Naive B cell (primary cell): ENCODE measurements at regions not wholly inside any gene's neighbourhood (a gene's known extent, or its start where the extent isn't known, plus 50 kb on each side); places are given as distances from the start of the nearest gene placed in this dataset.

Source experiments
- ATAC-seq, 2 donors: fragments of 150-1000 bp; cut with Tn5 transposase; 2 replicates each; pipeline ENCODE4 v1.10.0; 2021; ENCODE audit warnings: low read depth in 2 of 2, mild to moderate bottlenecking in 2 of 2, moderate library complexity in 2 of 2
- DNase-seq: peaks from one replicate; pipeline ENCODE4 v3.0.0; 2022
- H3K27ac Mint-ChIP-seq, 6 donors: one replicate each; pipeline ENCODE4 v1.8.0; 2020 to 2022; ENCODE audit warnings: mild to moderate bottlenecking in 6 of 6, mixed read lengths in 6 of 6, moderate library complexity in 5 of 6, inconsistent platforms in 2 of 6
- H3K27me3 Mint-ChIP-seq, 3 donors: one replicate each; pipeline ENCODE4 v1.8.0; 2021 to 2022; ENCODE audit warnings: mixed read lengths in 3 of 3, mild to moderate bottlenecking in 1 of 3
- H3K36me3 Mint-ChIP-seq, 2 donors: one replicate each; pipeline ENCODE4 v1.8.0; 2020 to 2022; ENCODE audit warnings: mixed read lengths in 2 of 2, inconsistent platforms in 1 of 2, mild to moderate bottlenecking in 1 of 2
- H3K4me1 Mint-ChIP-seq, 3 donors: one replicate each; pipeline ENCODE4 v1.8.0; 2020 to 2022; ENCODE audit warnings: mixed read lengths in 3 of 3, inconsistent platforms in 1 of 3, mild to moderate bottlenecking in 1 of 3, moderate library complexity in 1 of 3
- H3K4me3 Mint-ChIP-seq, 8 donors: one replicate each; pipeline ENCODE4 v1.8.0; 2020 to 2022; ENCODE audit warnings: mild to moderate bottlenecking in 8 of 8, mixed read lengths in 8 of 8, moderate library complexity in 8 of 8, inconsistent platforms in 2 of 8
- H3K9me3 Mint-ChIP-seq, 7 donors: one replicate each; pipeline ENCODE4 v1.8.0; 2020 to 2022; ENCODE audit warnings: mixed read lengths in 7 of 7, mild to moderate bottlenecking in 5 of 7, inconsistent platforms in 2 of 7, moderate library complexity in 1 of 7

- Mint-ChIP-seq H3K4me1 (no peaks in the 10 kb centered on the region), H3K27ac (no peak overlapping the region), H3K36me3 (no peaks in the 10 kb centered on the region), H3K9me3 (peaks cover 0 to 6% (median 0%) of the 10 kb centered on the region in 7 donors), H3K27me3 (peaks cover 0 to 5% (median 0%) of the 10 kb centered on the region in 3 donors), H3K4me3 (no peak overlapping the region)
- no peak for ATAC-seq
- DNase-seq, result no peak
These were observed 263.5 kb downstream of the YTHDC2 start for GRCh38 chr5:113776832-113777525.

GRCh38 chr5:113778147-113778546, 264.7 kb downstream of the YTHDC2 start:
- Mint-ChIP-seq H3K4me3 (no peak overlapping the region), H3K27me3 (peaks cover 0 to 5% (median 0%) of the 10 kb centered on the region in 3 donors), H3K27ac (no peak overlapping the region), H3K36me3 (no peaks in the 10 kb centered on the region), H3K9me3 (peaks cover 0 to 6% (median 0%) of the 10 kb centered on the region in 7 donors), H3K4me1 (no peaks in the 10 kb centered on the region)
- no peak for DNase-seq
- ATAC-seq, result no peak

GRCh38 chr5:113788141-113788655, 274.7 kb downstream of the YTHDC2 start:
- Mint-ChIP-seq H3K9me3 (peaks cover 0 to 4% (median 1%) of the 10 kb centered on the region in 7 donors), H3K27ac (peak overlapping the region in 1 of 6 donors; percentile 62), H3K36me3 (no peaks in the 10 kb centered on the region), H3K27me3 (peaks cover 0 to 3% (median 0%) of the 10 kb centered on the region in 3 donors), H3K4me1 (no peaks in the 10 kb centered on the region), H3K4me3 (no peak overlapping the region)
- DNase-seq (no peak), ATAC-seq (no peak)

GRCh38 chr5:113789769-113790168, 276.3 kb downstream of the YTHDC2 start:
- DNase-seq (no peak), ATAC-seq (no peak)
- Mint-ChIP-seq H3K36me3 (no peaks in the 10 kb centered on the region), H3K4me3 (no peak overlapping the region), H3K4me1 (no peaks in the 10 kb centered on the region), H3K27me3 (peaks cover 0 to 3% (median 0%) of the 10 kb centered on the region in 3 donors), H3K9me3 (peaks cover 0 to 4% (median 1%) of the 10 kb centered on the region in 7 donors), H3K27ac (peak overlapping the region in 1 of 6 donors; percentile 65)

- H3K4me3 Mint-ChIP-seq, result no peak overlapping the region
- no peaks in the 10 kb centered on the region for H3K4me1 Mint-ChIP-seq
- DNase-seq (no peak), ATAC-seq (no peak)
- H3K36me3 Mint-ChIP-seq, result no peaks in the 10 kb centered on the region
- no peak overlapping the region for H3K27ac Mint-ChIP-seq
- H3K27me3 Mint-ChIP-seq, result no peaks in the 10 kb centered on the region
- H3K9me3 Mint-ChIP-seq, result peaks cover 0 to 3% (median 0%) of the 10 kb centered on the region in 7 donors
These were observed 279.3 kb downstream of the YTHDC2 start for GRCh38 chr5:113792806-113793205.

GRCh38 chr5:113794981-113795380, 281.5 kb downstream of the YTHDC2 start:
- no peaks in the 10 kb centered on the region for H3K4me1 Mint-ChIP-seq
- DNase-seq (no peak), ATAC-seq (no peak)
- H3K9me3 Mint-ChIP-seq, result peaks cover 0 to 5% (median 0%) of the 10 kb centered on the region in 7 donors
- H3K36me3 Mint-ChIP-seq, result no peaks in the 10 kb centered on the region
- peaks cover 0 to 7% (median 5%) of the 10 kb centered on the region in 3 donors for H3K27me3 Mint-ChIP-seq
- H3K27ac Mint-ChIP-seq, result no peak overlapping the region
- no peak overlapping the region for H3K4me3 Mint-ChIP-seq

- Mint-ChIP-seq H3K4me1 (no peaks in the 10 kb centered on the region), H3K9me3 (peaks cover 2 to 17% (median 7%) of the 10 kb centered on the region in 7 donors), H3K36me3 (no peaks in the 10 kb centered on the region), H3K4me3 (no peak overlapping the region), H3K27ac (no peak overlapping the region), H3K27me3 (peaks cover 0 to 10% (median 5%) of the 10 kb centered on the region in 3 donors)
- DNase-seq (no peak), ATAC-seq (no peak)
These were observed 287.2 kb downstream of the YTHDC2 start for GRCh38 chr5:113800686-113801085.

GRCh38 chr5:113804264-113804663, 290.8 kb downstream of the YTHDC2 start:
- Mint-ChIP-seq H3K4me1 (no peaks in the 10 kb centered on the region), H3K4me3 (no peak overlapping the region), H3K27ac (peak overlapping the region in 1 of 6 donors; percentile 3), H3K27me3 (peaks cover 0 to 10% (median 0%) of the 10 kb centered on the region in 3 donors), H3K9me3 (peaks cover 0 to 17% (median 8%) of the 10 kb centered on the region in 7 donors), H3K36me3 (no peaks in the 10 kb centered on the region)
- ATAC-seq, result no peak
- no peak for DNase-seq

- DNase-seq (no peak), ATAC-seq (no peak)
- Mint-ChIP-seq H3K27ac (peak overlapping the region in 1 of 6 donors; percentile 18), H3K27me3 (peaks cover 0 to 7% (median 0%) of the 10 kb centered on the region in 3 donors), H3K4me1 (no peaks in the 10 kb centered on the region), H3K36me3 (no peaks in the 10 kb centered on the region), H3K4me3 (no peak overlapping the region), H3K9me3 (peaks cover 0 to 17% (median 8%) of the 10 kb centered on the region in 7 donors)
These were observed 291.4 kb downstream of the YTHDC2 start for GRCh38 chr5:113804943-113805342.

GRCh38 chr5:113806250-113806649, 292.8 kb downstream of the YTHDC2 start:
- DNase-seq (no peak), ATAC-seq (no peak)
- Mint-ChIP-seq H3K4me3 (no peak overlapping the region), H3K4me1 (no peaks in the 10 kb centered on the region), H3K27me3 (peaks cover 0 to 8% (median 0%) of the 10 kb centered on the region in 3 donors), H3K27ac (no peak overlapping the region), H3K9me3 (peaks cover 0 to 17% (median 8%) of the 10 kb centered on the region in 7 donors), H3K36me3 (no peaks in the 10 kb centered on the region)

- Mint-ChIP-seq H3K27me3 (peaks cover 0 to 8% (median 0%) of the 10 kb centered on the region in 3 donors), H3K4me1 (no peaks in the 10 kb centered on the region), H3K36me3 (no peaks in the 10 kb centered on the region), H3K9me3 (peaks cover 0 to 17% (median 8%) of the 10 kb centered on the region in 7 donors), H3K4me3 (no peak overlapping the region), H3K27ac (no peak overlapping the region)
- ATAC-seq, result no peak
- DNase-seq, result no peak
These were observed 293.4 kb downstream of the YTHDC2 start for GRCh38 chr5:113806904-113807303.

GRCh38 chr5:113807427-113807991, 294.0 kb downstream of the YTHDC2 start:
- peaks cover 0 to 17% (median 8%) of the 10 kb centered on the region in 7 donors for H3K9me3 Mint-ChIP-seq
- no peak overlapping the region for H3K27ac Mint-ChIP-seq

GRCh38 chr5:113808956-113809355, 295.5 kb downstream of the YTHDC2 start:
- no peaks in the 10 kb centered on the region for H3K36me3 Mint-ChIP-seq
- DNase-seq (no peak), ATAC-seq (no peak)
- no peaks in the 10 kb centered on the region for H3K4me1 Mint-ChIP-seq
- H3K27ac Mint-ChIP-seq, result no peak overlapping the region
- H3K9me3 Mint-ChIP-seq, result peaks cover 0 to 11% (median 6%) of the 10 kb centered on the region in 7 donors
- no peak overlapping the region for H3K4me3 Mint-ChIP-seq
- H3K27me3 Mint-ChIP-seq, result peaks cover 0 to 8% (median 0%) of the 10 kb centered on the region in 3 donors

More at GRCh38 chr5:113807427-113807991, 294.0 kb downstream of the YTHDC2 start:
- H3K27me3 Mint-ChIP-seq, result peaks cover 0 to 8% (median 0%) of the 10 kb centered on the region in 3 donors
- no peak for ATAC-seq
- DNase-seq, result no peak
- no peaks in the 10 kb centered on the region for H3K36me3 Mint-ChIP-seq
- H3K4me1 Mint-ChIP-seq, result no peaks in the 10 kb centered on the region
- no peak overlapping the region for H3K4me3 Mint-ChIP-seq

GRCh38 chr5:113809626-113810025, 296.1 kb downstream of the YTHDC2 start:
- no peak for ATAC-seq
- Mint-ChIP-seq H3K27ac (no peak overlapping the region), H3K9me3 (peaks cover 0 to 4% (median 1%) of the 10 kb centered on the region in 7 donors), H3K4me1 (no peaks in the 10 kb centered on the region), H3K27me3 (peaks cover 0 to 8% (median 0%) of the 10 kb centered on the region in 3 donors), H3K36me3 (no peaks in the 10 kb centered on the region), H3K4me3 (no peak overlapping the region)
- no peak for DNase-seq
